WTC11 (cell line): ENCODE measurements at regions not wholly inside any gene's neighbourhood (a gene's known extent, or its start where the extent isn't known, plus 50 kb on each side); places are given as distances from the start of the nearest gene placed in this dataset.

Source experiments
- ATAC-seq: fragments of 200-7000 bp; cut with Tn5 transposase; 2 replicates; pipeline ENCODE4 v1.10.0; 2021; ENCODE audit warnings: mild to moderate bottlenecking, moderate library complexity
- CTCF ChIA-PET: fragments of 300-600 bp; sonication (Branson Sonifier 250); formaldehyde crosslinking; loops from one replicate; lab custom pipeline; 2021; ENCODE audit warnings: antibody characterized with exemption; lab: Charles Lee
- POLR2A ChIA-PET: fragments of 350-600 bp; sonication (Branson Sonifier 250); formaldehyde crosslinking; loops from one replicate; lab custom pipeline; 2021; ENCODE audit warnings: antibody characterized with exemption; lab: Charles Lee
- DNase-seq: peaks from one replicate; pipeline ENCODE4 v3.0.0; 2021; ENCODE audit warnings: low spot score
- H3K27ac Mint-ChIP-seq: 2 replicates; pipeline ENCODE4 v1.8.0; 2021; ENCODE audit warnings: mixed read lengths
- H3K27me3 Mint-ChIP-seq: 2 replicates; pipeline ENCODE4 v1.8.0; 2021; ENCODE audit warnings: low read depth, mild to moderate bottlenecking, moderate library complexity, mixed read lengths
- H3K36me3 Mint-ChIP-seq: 2 replicates; pipeline ENCODE4 v1.8.0; 2021; ENCODE audit warnings: mixed read lengths
- H3K4me1 Mint-ChIP-seq: 2 replicates; pipeline ENCODE4 v1.8.0; 2022; ENCODE audit warnings: mixed read lengths
- H3K4me3 Mint-ChIP-seq: 2 replicates; pipeline ENCODE4 v1.8.0; 2021; ENCODE audit warnings: mild to moderate bottlenecking, moderate library complexity, mixed read lengths
- H3K9me3 Mint-ChIP-seq: 2 replicates; pipeline ENCODE4 v1.8.0; 2021; ENCODE audit warnings: mixed read lengths
- ARID4B ChIP-seq: sonication (generic); formaldehyde crosslinking; IDR thresholded peaks from 2 replicates; pipeline ENCODE4 v1.8.0; 2023; ENCODE audit warnings: missing genetic modification reagents, mild to moderate bottlenecking, borderline replicate concordance
- FOXJ3 ChIP-seq: sonication (generic); formaldehyde crosslinking; IDR thresholded peaks from 2 replicates; pipeline ENCODE4 v1.9.0; 2021; ENCODE audit warnings: missing genetic modification reagents, mild to moderate bottlenecking, borderline replicate concordance
- FOXK1 ChIP-seq: sonication (generic); formaldehyde crosslinking; IDR thresholded peaks from 2 replicates; pipeline ENCODE4 v1.8.0; 2022; ENCODE audit warnings: mild to moderate bottlenecking, moderate library complexity, missing genetic modification reagents
- FOXP1 ChIP-seq: sonication (generic); formaldehyde crosslinking; IDR thresholded peaks from 2 replicates; pipeline ENCODE4 v1.8.0; 2022; ENCODE audit warnings: missing genetic modification reagents, mild to moderate bottlenecking, moderate library complexity, borderline replicate concordance
- GRHL2 ChIP-seq: fragments of 250-450 bp; sonication (Bioruptor Pico); IDR thresholded peaks from 2 replicates; pipeline ENCODE4 v1.8.0; 2022; ENCODE audit warnings: mild to moderate bottlenecking, moderate library complexity; ENCODE audit not compliant: insufficient replicate concordance, severe bottlenecking
- HMGXB4 ChIP-seq: sonication (generic); formaldehyde crosslinking; IDR thresholded peaks from 2 replicates; pipeline ENCODE4 v1.8.1; 2023; ENCODE audit warnings: mild to moderate bottlenecking, moderate library complexity, missing genetic modification reagents
- JAZF1 ChIP-seq: fragments of 250-450 bp; sonication (Bioruptor Pico); IDR thresholded peaks from 2 replicates; pipeline ENCODE4 v1.9.0; 2021; ENCODE audit warnings: moderate library complexity, mild to moderate bottlenecking, inconsistent platforms
- JUN ChIP-seq: sonication (generic); formaldehyde crosslinking; IDR thresholded peaks from 2 replicates; pipeline ENCODE4 v1.8.0; 2023; ENCODE audit warnings: mild to moderate bottlenecking, missing genetic modification reagents
- NR2C2 ChIP-seq: sonication (generic); formaldehyde crosslinking; IDR thresholded peaks from 2 replicates; pipeline ENCODE4 v1.8.0; 2022; ENCODE audit warnings: mild to moderate bottlenecking, missing genetic modification reagents
- PREB ChIP-seq: sonication (generic); formaldehyde crosslinking; IDR thresholded peaks from 2 replicates; pipeline ENCODE4 v1.8.1; 2022; ENCODE audit warnings: mild to moderate bottlenecking, missing genetic modification reagents, moderate library complexity, borderline replicate concordance
- PRRX2 ChIP-seq: fragments of 250-450 bp; sonication (Bioruptor Pico); IDR thresholded peaks from 2 replicates; pipeline ENCODE4 v1.8.0; 2021; ENCODE audit warnings: mild to moderate bottlenecking
- SMAD3 ChIP-seq: sonication (generic); formaldehyde crosslinking; IDR thresholded peaks from 2 replicates; pipeline ENCODE4 v1.8.0; 2022; ENCODE audit warnings: missing genetic modification reagents, mild to moderate bottlenecking, borderline replicate concordance
- SMAD4 ChIP-seq: sonication (generic); formaldehyde crosslinking; IDR thresholded peaks from 2 replicates; pipeline ENCODE4 v1.8.0; 2022; ENCODE audit warnings: mild to moderate bottlenecking, missing genetic modification reagents
- USF2 ChIP-seq: sonication (generic); formaldehyde crosslinking; IDR thresholded peaks from 2 replicates; pipeline ENCODE4 v1.8.1; 2023; ENCODE audit warnings: mild to moderate bottlenecking, missing genetic modification reagents, moderate library complexity
- ZNF121 ChIP-seq: sonication (generic); formaldehyde crosslinking; IDR thresholded peaks from 2 replicates; pipeline ENCODE4 v1.8.0; 2023; ENCODE audit warnings: missing genetic modification reagents
- ZNF219 ChIP-seq: sonication (generic); formaldehyde crosslinking; IDR thresholded peaks from 2 replicates; pipeline ENCODE4 v1.8.0; 2023; ENCODE audit warnings: missing genetic modification reagents, mild to moderate bottlenecking, borderline replicate concordance
- ZNF416 ChIP-seq: fragments of 250-450 bp; sonication (Bioruptor Pico); IDR thresholded peaks from 2 replicates; pipeline ENCODE4 v1.9.0; 2021; ENCODE audit warnings: mild to moderate bottlenecking, inconsistent platforms
- ZNF425 ChIP-seq: fragments of 250-450 bp; sonication (Bioruptor Pico); conservative IDR thresholded peaks from 2 replicates; pipeline ENCODE4 v1.9.0; 2021; ENCODE audit warnings: mild to moderate bottlenecking
- ZNF671 ChIP-seq: fragments of 250-450 bp; sonication (Bioruptor Pico); IDR thresholded peaks from 2 replicates; pipeline ENCODE4 v1.8.0; 2021; ENCODE audit warnings: mild to moderate bottlenecking
- TF ChIP-seq, protein P1 (sequence below): sonication (generic); formaldehyde crosslinking; IDR thresholded peaks from 2 replicates; pipeline ENCODE4 v1.8.1; 2022; ENCODE audit warnings: missing genetic modification reagents, borderline replicate concordance
- TF ChIP-seq, protein P2 (sequence below): fragments of 250-450 bp; sonication (Bioruptor Pico); IDR thresholded peaks from 2 replicates; pipeline ENCODE4 v1.9.0; 2021; ENCODE audit warnings: mild to moderate bottlenecking
- TF ChIP-seq, protein P3 (sequence below): sonication (generic); formaldehyde crosslinking; IDR thresholded peaks from 2 replicates; pipeline ENCODE4 v1.8.0; 2022; ENCODE audit warnings: mild to moderate bottlenecking, missing genetic modification reagents

DNA sequence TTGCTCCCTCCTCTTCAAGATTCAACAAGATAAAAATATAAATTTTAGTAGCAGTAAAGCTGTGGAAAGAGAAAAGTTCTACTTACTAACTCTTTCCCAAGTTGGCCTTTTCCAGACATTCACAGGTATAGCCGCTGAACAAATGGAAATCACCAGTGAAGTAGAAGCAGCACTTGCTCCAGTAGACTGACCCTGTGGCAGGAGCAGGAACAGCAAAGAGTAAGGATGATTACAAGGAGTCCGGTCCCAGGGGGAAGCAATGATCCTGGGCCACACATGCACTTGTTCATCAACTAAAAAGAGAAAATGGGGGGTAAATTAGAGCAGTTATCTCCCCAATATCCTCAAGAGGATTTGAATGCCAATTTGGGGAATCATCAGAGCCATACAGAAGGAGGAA, 184.9 kb downstream of the NAF1 start (continued):
- TF ChIP-seq ZNF425 (CRISPR knock-in tag) (no peak), ZNF416 (CRISPR knock-in tag) (no peak), FOXK1 (no peak), JUN (CRISPR knock-in tag) (no peak), FOXJ3 (no peak)

- POLR2A ChIA-PET: no interaction called here
- Mint-ChIP-seq H3K9me3 (peaks cover 2% of the 10 kb centered on the region), H3K4me3 (no peak overlapping the region), H3K4me1 (no peaks in the 10 kb centered on the region), H3K27ac (no peak overlapping the region), H3K36me3 (no peaks in the 10 kb centered on the region)
- ATAC-seq: no peak
- CTCF ChIA-PET: interaction anchor here (0.5 to 1.7 kb wide), 2 partner anchors 333 to 480 kb away, joined by 3 read pairs; no protein-coding TSS in a partner anchor
- DNase-seq: no peak
- TF ChIP-seq PRRX2: no peak
- TF ChIP-seq PREB (CRISPR knock-in tag): no peak
- TF ChIP-seq SMAD4 (CRISPR knock-in tag): no peak
- TF ChIP-seq FOXJ3: no peak
- no peak for TF ChIP-seq ZNF671 (CRISPR knock-in tag)
- TF ChIP-seq SMAD3 (CRISPR knock-in tag): no peak
- TF ChIP-seq USF2 (CRISPR knock-in tag): no peak
- TF ChIP-seq, protein P1, sequence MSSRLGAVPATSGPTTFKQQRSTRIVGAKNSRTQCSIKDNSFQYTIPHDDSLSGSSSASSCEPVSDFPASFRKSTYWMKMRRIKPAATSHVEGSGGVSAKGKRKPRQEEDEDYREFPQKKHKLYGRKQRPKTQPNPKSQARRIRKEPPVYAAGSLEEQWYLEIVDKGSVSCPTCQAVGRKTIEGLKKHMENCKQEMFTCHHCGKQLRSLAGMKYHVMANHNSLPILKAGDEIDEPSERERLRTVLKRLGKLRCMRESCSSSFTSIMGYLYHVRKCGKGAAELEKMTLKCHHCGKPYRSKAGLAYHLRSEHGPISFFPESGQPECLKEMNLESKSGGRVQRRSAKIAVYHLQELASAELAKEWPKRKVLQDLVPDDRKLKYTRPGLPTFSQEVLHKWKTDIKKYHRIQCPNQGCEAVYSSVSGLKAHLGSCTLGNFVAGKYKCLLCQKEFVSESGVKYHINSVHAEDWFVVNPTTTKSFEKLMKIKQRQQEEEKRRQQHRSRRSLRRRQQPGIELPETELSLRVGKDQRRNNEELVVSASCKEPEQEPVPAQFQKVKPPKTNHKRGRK (CRISPR knock-in tag): no peak
- no peak for TF ChIP-seq ZNF219 (CRISPR knock-in tag)
- no peak for TF ChIP-seq GRHL2 (CRISPR knock-in tag)
- TF ChIP-seq, all 79 proteins: peak for 0
- H3K27me3 Mint-ChIP-seq: no peaks in the 10 kb centered on the region
Observed at GRCh38 chr4:162978398-162978797, 188.3 kb downstream of the NAF1 start.

DNA sequence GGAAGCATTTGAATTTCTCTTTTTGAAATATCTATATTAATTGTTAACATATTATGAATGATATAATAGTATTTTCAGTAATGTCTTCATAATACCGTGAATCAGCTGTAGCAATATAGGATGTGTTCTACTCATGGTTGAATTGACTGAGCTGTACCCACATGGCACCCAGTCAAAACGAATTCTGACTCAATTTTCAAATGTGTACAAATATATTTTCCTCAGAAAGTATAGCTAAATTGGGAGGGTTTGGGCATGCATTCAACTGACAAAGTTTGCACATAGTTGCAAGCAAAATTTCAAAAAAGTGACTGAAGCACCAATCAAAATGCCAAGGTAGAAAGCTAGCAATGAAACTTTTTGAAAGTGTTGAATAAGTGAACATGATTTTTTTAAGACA, 188.9 kb downstream of the NAF1 start:
- Mint-ChIP-seq H3K4me3 (no peak overlapping the region), H3K4me1 (no peaks in the 10 kb centered on the region), H3K27ac (no peak overlapping the region), H3K9me3 (no peaks in the 10 kb centered on the region), H3K36me3 (no peaks in the 10 kb centered on the region), H3K27me3 (no peaks in the 10 kb centered on the region)
- ChIA-PET CTCF (interaction anchor here (1.7 kb wide), 1 partner anchor 332 kb away, joined by 3 read pairs; no protein-coding TSS in a partner anchor), POLR2A (no interaction called here)
- DNase-seq (no peak), ATAC-seq (no peak)
- TF ChIP-seq ZNF121 (CRISPR knock-in tag): no peak
- TF ChIP-seq PRRX2: no peak
- TF ChIP-seq FOXP1 (CRISPR knock-in tag): no peak
- no peak for TF ChIP-seq HMGXB4
- TF ChIP-seq, protein P2, sequence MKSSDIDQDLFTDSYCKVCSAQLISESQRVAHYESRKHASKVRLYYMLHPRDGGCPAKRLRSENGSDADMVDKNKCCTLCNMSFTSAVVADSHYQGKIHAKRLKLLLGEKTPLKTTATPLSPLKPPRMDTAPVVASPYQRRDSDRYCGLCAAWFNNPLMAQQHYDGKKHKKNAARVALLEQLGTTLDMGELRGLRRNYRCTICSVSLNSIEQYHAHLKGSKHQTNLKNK (CRISPR knock-in tag): no peak
- TF ChIP-seq, protein P3, sequence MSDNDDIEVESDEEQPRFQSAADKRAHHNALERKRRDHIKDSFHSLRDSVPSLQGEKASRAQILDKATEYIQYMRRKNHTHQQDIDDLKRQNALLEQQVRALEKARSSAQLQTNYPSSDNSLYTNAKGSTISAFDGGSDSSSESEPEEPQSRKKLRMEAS (CRISPR knock-in tag): no peak
- TF ChIP-seq NR2C2 (CRISPR knock-in tag): no peak
- no peak for TF ChIP-seq JAZF1 (CRISPR knock-in tag)
- TF ChIP-seq ARID4B: no peak
